ENCODE measurements at regions not wholly inside any gene's neighbourhood (a gene's known extent, or its start where the extent isn't known, plus 50 kb on each side); places are given as distances from the start of the nearest gene placed in this dataset.

- no peak overlapping the region for H3K4me3 ChIP-seq (replicated peaks in 1 of 2; ENCODE audit: low read depth in 2 of 2, low read length in 2 of 2)
- TF ChIP-seq CTCF (IDR thresholded peaks at IDR 0.05; ENCODE audit: low read depth, low read length): peak; percentile 93
- peak; percentile 64 to 66 for DNase-seq (ENCODE audit: low read depth in 2 of 2)
Measured at GRCh38 chr10:62610649-62611229, 193.8 kb upstream of the ADO start.

- TF ChIP-seq CTCF (IDR thresholded peaks at IDR 0.05; ENCODE audit: low read depth, low read length): no peak
- DNase-seq (ENCODE audit: low read depth in 2 of 2): peak; percentile 61 to 63
- no peak overlapping the region for H3K4me3 ChIP-seq (replicated peaks in 1 of 2; ENCODE audit: low read depth in 2 of 2, low read length in 2 of 2)
Measured at GRCh38 chr10:62613424-62613823, 191.1 kb upstream of the ADO start.

GRCh38 chr10:62613859-62614258 lies 190.7 kb upstream of the ADO start:
- no peak for DNase-seq (ENCODE audit: low read depth in 2 of 2)

GRCh38 chr10:62614389-62615157 lies 189.9 kb upstream of the ADO start:
- TF ChIP-seq CTCF (IDR thresholded peaks at IDR 0.05; ENCODE audit: low read depth, low read length): no peak
- no peak overlapping the region for H3K4me3 ChIP-seq (replicated peaks in 1 of 2; ENCODE audit: low read depth in 2 of 2, low read length in 2 of 2)
- DNase-seq (ENCODE audit: low read depth in 2 of 2): peak; percentile 35 to 63

More at GRCh38 chr10:62613859-62614258, 190.7 kb upstream of the ADO start:
- no peak overlapping the region for H3K4me3 ChIP-seq (replicated peaks in 1 of 2; ENCODE audit: low read depth in 2 of 2, low read length in 2 of 2)
- TF ChIP-seq CTCF (IDR thresholded peaks at IDR 0.05; ENCODE audit: low read depth, low read length): no peak

GRCh38 chr10:62616885-62617590 lies 187.5 kb upstream of the ADO start:
- no peak overlapping the region for H3K4me3 ChIP-seq (replicated peaks in 1 of 2; ENCODE audit: low read depth in 2 of 2, low read length in 2 of 2)
- DNase-seq (ENCODE audit: low read depth in 2 of 2): no peak
- no peak for TF ChIP-seq CTCF (IDR thresholded peaks at IDR 0.05; ENCODE audit: low read depth, low read length)

- no peak for TF ChIP-seq CTCF (IDR thresholded peaks at IDR 0.05; ENCODE audit: low read depth, low read length)
- no peak overlapping the region for H3K4me3 ChIP-seq (replicated peaks in 1 of 2; ENCODE audit: low read depth in 2 of 2, low read length in 2 of 2)
- no peak for DNase-seq (ENCODE audit: low read depth in 2 of 2)
Measured at GRCh38 chr10:62617652-62618051, 186.9 kb upstream of the ADO start.
